Loucy (cell line): ENCODE measurements at regions not wholly inside any gene's neighbourhood (a gene's known extent, or its start where the extent isn't known, plus 50 kb on each side); places are given as distances from the start of the nearest gene placed in this dataset.

Source experiments
- CTCF ChIP-seq: fragments of 200-600 bp; sonication (generic); conservative IDR thresholded peaks from 2 replicates; pipeline ENCODE4 v1.5.1; 2014; ENCODE audit warnings: mild to moderate bottlenecking, antibody characterized with exemption, low read length
- EZH2phosphoT487 ChIP-seq: fragments of 200-600 bp; IDR thresholded peaks from 2 replicates; pipeline ENCODE4 v1.6.1; 2018; ENCODE audit warnings: antibody characterized with exemption, mild to moderate bottlenecking, moderate library complexity, borderline replicate concordance

GRCh38 chr5:13331585-13331984, 612.9 kb downstream of the DNAH5 start:
- TF ChIP-seq CTCF (no peak), EZH2phosphoT487 (no peak)
